ENCODE measurements at regions not wholly inside any gene's neighbourhood (a gene's known extent, or its start where the extent isn't known, plus 50 kb on each side); places are given as distances from the start of the nearest gene placed in this dataset.

GRCh38 chr2:173625315-173625714 lies 270.6 kb downstream of the CDCA7 start:
- Histone ChIP-seq H3K4me3 (no peak overlapping the region), H3K9me3 (no peaks in the 10 kb centered on the region), H3K27ac (no peak overlapping the region), H3K4me1 (no peaks in the 10 kb centered on the region), H3K36me3 (no peaks in the 10 kb centered on the region), H3K27me3 (no peaks in the 10 kb centered on the region)
- in situ Hi-C loops (cut with MboI; ENCODE audit: low pct_ligation_motif_present in 1 of 4, low pct_unique_long_range_greater_than_20kb in 1 of 4, low sequenced_read_pairs in 3 of 4) (no loop called here), intact Hi-C loops (cut with DNase I; ENCODE audit: low total_unique reads) (no loop called here)
- WGBS, 2 donors (ENCODE audit: low coverage in 1 of 2): 93% methylated on average over 11 of the region's 11 CpGs; no CpG with 5 or more reads in 1 of the 2 donors
- TF ChIP-seq CTCF (IDR thresholded peaks at IDR 0.05): no peak
- TF ChIP-seq POLR2A (IDR thresholded peaks at IDR 0.05): no peak
- no peak for DNase-seq

DNA sequence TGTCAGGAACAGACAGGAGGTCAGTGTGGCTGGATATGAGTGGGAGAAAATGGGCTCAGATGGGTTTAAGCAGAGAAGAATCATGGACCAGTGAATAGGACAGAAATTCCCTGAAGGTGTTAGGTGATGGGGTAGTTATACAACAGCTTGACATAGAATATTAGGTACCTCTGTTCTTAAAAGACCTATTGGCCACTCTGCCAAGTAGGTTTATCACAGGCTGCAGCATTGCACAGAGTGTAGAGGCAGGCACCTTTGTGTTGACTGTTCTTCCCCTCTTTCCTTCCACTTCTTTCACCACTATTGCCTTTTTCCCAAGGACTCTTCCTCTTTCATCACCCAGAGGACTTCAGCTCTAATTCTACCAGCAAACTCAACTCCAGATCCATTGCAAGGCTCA lies 274.4 kb downstream of the CDCA7 start:
- no peaks in the 10 kb centered on the region for H3K4me1 ChIP-seq
- H3K9me3 ChIP-seq: no peaks in the 10 kb centered on the region
- in situ Hi-C loops (cut with MboI; ENCODE audit: low pct_ligation_motif_present in 1 of 4, low pct_unique_long_range_greater_than_20kb in 1 of 4, low sequenced_read_pairs in 3 of 4): no loop called here
- no peak overlapping the region for H3K4me3 ChIP-seq
- TF ChIP-seq POLR2A (IDR thresholded peaks at IDR 0.05) (no peak), POLR2AphosphoS5 (IDR thresholded peaks at IDR 0.05) (no peak), CTCF (IDR thresholded peaks at IDR 0.05) (no peak), EP300 (IDR thresholded peaks at IDR 0.05; ENCODE audit: low read depth) (no peak)
- H3K27ac ChIP-seq: no peak overlapping the region
- H3K36me3 ChIP-seq: no peaks in the 10 kb centered on the region
- intact Hi-C loops (cut with DNase I; ENCODE audit: low total_unique reads): no loop called here
- H3K27me3 ChIP-seq: no peaks in the 10 kb centered on the region
- DNase-seq: no peak

- in situ Hi-C loops (cut with MboI; ENCODE audit: low pct_ligation_motif_present in 1 of 4, low pct_unique_long_range_greater_than_20kb in 1 of 4, low sequenced_read_pairs in 3 of 4) (no loop called here), intact Hi-C loops (cut with DNase I; ENCODE audit: low total_unique reads) (no loop called here)
- Histone ChIP-seq H3K36me3 (no peaks in the 10 kb centered on the region), H3K27ac (peak overlapping the region; percentile 5 to 45 (median 20)), H3K9me3 (no peaks in the 10 kb centered on the region), H3K4me1 (no peaks in the 10 kb centered on the region), H3K4me3 (no peak overlapping the region), H3K27me3 (no peaks in the 10 kb centered on the region)
- 70 to 75% methylated on average over 7 to 9 of the region's 9 CpGs for WGBS, 2 donors (ENCODE audit: low coverage in 1 of 2)
- no peak for DNase-seq
- TF ChIP-seq EP300 (IDR thresholded peaks at IDR 0.05; ENCODE audit: low read depth) (no peak), POLR2A (IDR thresholded peaks at IDR 0.05) (no peak), POLR2AphosphoS5 (IDR thresholded peaks at IDR 0.05) (no peak), CTCF (IDR thresholded peaks at IDR 0.05) (no peak)
Measured at GRCh38 chr2:173630425-173631126, 275.9 kb downstream of the CDCA7 start.

DNA sequence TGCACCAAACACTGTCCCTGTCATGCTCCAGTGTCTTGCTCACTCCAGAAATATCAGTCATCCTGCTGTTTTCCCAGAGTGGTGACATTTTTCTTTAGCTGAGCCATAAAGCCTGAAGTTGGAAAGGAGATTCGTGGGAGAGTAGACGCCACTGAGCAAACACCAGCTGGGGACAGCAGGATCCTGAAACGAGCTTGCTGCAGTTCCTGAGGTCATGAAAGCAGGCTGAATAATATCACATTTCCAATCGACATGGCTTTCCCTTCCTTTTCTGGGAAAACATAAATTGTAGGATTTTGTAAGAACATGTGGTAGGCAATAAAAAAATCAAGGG lies 276.4 kb downstream of the CDCA7 start:
- TF ChIP-seq CTCF (IDR thresholded peaks at IDR 0.05) (no peak), POLR2A (IDR thresholded peaks at IDR 0.05) (no peak), POLR2AphosphoS5 (IDR thresholded peaks at IDR 0.05) (no peak), EP300 (IDR thresholded peaks at IDR 0.05; ENCODE audit: low read depth) (no peak)
- in situ Hi-C loops (cut with MboI; ENCODE audit: low pct_ligation_motif_present in 1 of 4, low pct_unique_long_range_greater_than_20kb in 1 of 4, low sequenced_read_pairs in 3 of 4): no loop called here

More for the DNA sequence above, 276.4 kb downstream of the CDCA7 start:
- Histone ChIP-seq H3K27me3 (no peaks in the 10 kb centered on the region), H3K4me3 (no peak overlapping the region), H3K4me1 (no peaks in the 10 kb centered on the region), H3K9me3 (no peaks in the 10 kb centered on the region), H3K27ac (peak overlapping the region; percentile 5 to 45 (median 20)), H3K36me3 (no peaks in the 10 kb centered on the region)
- intact Hi-C loops (cut with DNase I; ENCODE audit: low total_unique reads): no loop called here
- no peak for DNase-seq
- WGBS, 2 donors (ENCODE audit: low coverage in 1 of 2): 42 to 47% methylated on average over 4 of the region's 4 CpGs

Data from transverse colon (tissue), 4 donors.